ENCODE measurements at regions not wholly inside any gene's neighbourhood (a gene's known extent, or its start where the extent isn't known, plus 50 kb on each side); places are given as distances from the start of the nearest gene placed in this dataset.

DNA sequence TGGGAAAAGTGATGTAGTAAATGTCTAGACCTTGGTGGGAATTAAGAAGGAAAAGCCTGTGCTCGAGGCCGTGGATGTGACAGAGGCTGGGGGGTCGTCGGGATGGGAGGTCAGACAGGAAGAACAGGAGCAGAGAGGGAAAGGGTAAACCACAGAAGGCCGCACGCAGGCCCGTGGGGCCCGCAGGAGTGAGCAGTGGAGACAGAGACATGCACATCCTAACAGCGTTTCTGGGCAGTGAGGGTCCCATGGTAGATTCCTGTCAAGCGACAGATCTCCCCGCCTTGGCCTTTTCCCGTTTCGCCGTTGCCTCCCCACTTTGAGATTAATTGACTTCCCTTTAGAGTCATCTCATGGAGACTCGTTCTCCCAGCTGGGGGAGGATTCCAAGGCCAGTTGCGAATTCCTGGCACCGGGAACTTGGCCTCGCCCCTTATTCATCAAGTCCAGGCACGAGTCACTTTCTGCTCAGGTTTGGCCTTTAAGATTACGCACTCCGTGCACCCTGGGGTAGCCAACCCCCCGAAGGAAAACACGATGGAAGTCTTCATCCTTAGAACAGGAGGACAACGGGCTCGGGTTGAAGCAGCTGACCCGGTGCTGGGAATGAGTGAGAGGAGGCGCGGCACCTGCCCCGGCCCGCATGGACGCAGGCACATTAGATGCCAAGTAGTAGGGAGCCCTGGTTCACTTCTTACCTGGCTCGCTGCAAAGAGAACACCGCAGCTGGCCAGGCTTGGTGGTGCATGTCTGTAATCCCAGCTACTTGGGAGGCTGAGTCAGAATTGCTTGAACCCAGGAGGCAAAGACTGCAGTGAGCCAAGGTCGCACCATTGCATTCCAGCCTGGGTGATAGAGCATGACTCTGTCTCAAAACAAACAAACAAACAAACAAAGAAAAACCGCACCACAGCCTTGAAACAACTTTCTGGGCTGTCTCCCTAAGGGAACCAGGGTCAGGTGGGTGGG lies 315.2 kb upstream of the SHH start:
- Histone ChIP-seq H3K9me3 (ENCODE audit: severe bottlenecking) (no peaks in the 10 kb centered on the region), H3K27me3 (ENCODE audit: insufficient read depth, poor library complexity, severe bottlenecking) (no peaks in the 10 kb centered on the region), H3K27ac (ENCODE audit: poor library complexity, severe bottlenecking) (no peak overlapping the region), H3K4me1 (ENCODE audit: insufficient read depth, poor library complexity, severe bottlenecking) (no peaks in the 10 kb centered on the region), H3K4me3 (ENCODE audit: severe bottlenecking) (no peak overlapping the region), H3K36me3 (ENCODE audit: low read depth) (no peaks in the 10 kb centered on the region)
- DNase-seq (ENCODE audit: low spot score), result no peak
- TF ChIP-seq, protein P1, sequence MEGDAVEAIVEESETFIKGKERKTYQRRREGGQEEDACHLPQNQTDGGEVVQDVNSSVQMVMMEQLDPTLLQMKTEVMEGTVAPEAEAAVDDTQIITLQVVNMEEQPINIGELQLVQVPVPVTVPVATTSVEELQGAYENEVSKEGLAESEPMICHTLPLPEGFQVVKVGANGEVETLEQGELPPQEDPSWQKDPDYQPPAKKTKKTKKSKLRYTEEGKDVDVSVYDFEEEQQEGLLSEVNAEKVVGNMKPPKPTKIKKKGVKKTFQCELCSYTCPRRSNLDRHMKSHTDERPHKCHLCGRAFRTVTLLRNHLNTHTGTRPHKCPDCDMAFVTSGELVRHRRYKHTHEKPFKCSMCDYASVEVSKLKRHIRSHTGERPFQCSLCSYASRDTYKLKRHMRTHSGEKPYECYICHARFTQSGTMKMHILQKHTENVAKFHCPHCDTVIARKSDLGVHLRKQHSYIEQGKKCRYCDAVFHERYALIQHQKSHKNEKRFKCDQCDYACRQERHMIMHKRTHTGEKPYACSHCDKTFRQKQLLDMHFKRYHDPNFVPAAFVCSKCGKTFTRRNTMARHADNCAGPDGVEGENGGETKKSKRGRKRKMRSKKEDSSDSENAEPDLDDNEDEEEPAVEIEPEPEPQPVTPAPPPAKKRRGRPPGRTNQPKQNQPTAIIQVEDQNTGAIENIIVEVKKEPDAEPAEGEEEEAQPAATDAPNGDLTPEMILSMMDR (IDR thresholded peaks at IDR 0.05; ENCODE audit: poor library complexity, severe bottlenecking), result no peak
- ATAC-seq (ENCODE audit: low read depth), result peak; percentile 48; the same call in 2 of the 3 replicates

DNA sequence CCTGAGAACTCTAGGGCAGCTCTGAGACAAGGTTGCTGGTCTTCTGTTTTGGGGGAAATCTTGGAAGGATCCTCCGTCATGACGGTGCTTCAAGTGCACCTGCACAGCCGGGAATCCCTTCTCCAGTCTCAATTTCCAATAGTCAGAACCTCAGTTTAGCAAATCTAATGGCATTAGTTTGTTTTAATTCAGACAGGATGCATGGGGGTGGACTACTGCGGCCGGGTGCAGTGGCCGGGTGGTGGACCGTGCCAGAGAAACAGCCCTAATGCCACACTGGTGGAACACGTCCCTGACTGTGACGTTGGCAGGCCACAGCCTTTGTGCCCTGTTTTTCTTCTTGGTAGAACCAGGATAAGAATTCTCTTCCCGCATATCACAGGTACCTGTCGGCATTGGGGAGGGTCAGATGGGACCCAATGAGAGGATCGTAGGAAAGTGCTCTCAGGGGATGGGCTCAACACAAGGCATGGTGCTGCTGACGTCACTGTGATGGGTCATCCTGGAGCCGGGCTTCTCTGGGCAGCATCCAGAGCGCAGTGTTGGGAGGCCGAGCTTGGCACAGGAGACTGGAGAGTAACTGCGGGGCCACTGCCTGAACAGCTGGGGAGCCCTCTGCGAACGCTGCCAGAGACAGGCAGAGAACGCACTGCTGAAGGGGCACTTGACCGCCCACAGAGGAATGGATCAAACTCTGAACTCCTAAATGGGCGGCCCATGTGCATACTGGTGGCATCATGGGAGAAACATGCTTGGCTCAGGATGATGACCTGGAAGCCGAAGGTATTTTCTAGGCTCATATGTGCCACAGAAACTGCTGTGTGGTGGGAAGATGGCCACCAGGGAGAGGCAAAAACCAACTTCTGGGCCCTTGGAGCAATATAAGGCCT lies 313.8 kb upstream of the SHH start:
- Histone ChIP-seq H3K27ac (ENCODE audit: poor library complexity, severe bottlenecking) (no peak overlapping the region), H3K27me3 (ENCODE audit: insufficient read depth, poor library complexity, severe bottlenecking) (no peaks in the 10 kb centered on the region), H3K4me3 (ENCODE audit: severe bottlenecking) (no peak overlapping the region), H3K4me1 (ENCODE audit: insufficient read depth, poor library complexity, severe bottlenecking) (no peaks in the 10 kb centered on the region), H3K9me3 (ENCODE audit: severe bottlenecking) (no peaks in the 10 kb centered on the region), H3K36me3 (ENCODE audit: low read depth) (no peaks in the 10 kb centered on the region)
- TF ChIP-seq, protein P1 (IDR thresholded peaks at IDR 0.05; ENCODE audit: poor library complexity, severe bottlenecking), result no peak
- no peak for DNase-seq (ENCODE audit: low spot score)
- ATAC-seq (ENCODE audit: low read depth), result no peak

DNA sequence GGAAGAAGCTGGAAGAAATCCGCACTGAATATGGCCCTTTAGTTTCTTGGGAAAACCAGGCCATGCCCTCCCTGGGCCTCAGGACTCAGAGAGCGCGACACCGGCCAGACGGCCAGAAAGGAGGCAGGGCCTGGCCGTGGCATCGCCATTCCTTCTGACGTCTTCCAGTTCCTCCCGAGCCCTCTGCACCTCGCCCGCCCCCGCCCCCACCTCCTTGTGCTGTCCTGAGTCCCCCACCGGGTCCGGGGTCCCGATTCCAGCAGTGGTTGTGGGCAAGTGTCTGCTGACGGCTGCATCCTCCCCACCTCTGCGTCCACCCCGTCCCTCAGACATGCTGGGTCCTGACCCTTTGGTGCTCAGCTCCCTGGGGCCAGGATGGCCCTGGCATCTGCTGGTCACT lies 312.1 kb upstream of the SHH start:
- ATAC-seq (ENCODE audit: low read depth) (no peak), DNase-seq (ENCODE audit: low spot score) (no peak)
- TF ChIP-seq, protein P1 (IDR thresholded peaks at IDR 0.05; ENCODE audit: poor library complexity, severe bottlenecking), result no peak
- H3K27me3 ChIP-seq (ENCODE audit: insufficient read depth, poor library complexity, severe bottlenecking), result no peaks in the 10 kb centered on the region
- no peaks in the 10 kb centered on the region for H3K9me3 ChIP-seq (ENCODE audit: severe bottlenecking)
- H3K4me1 ChIP-seq (ENCODE audit: insufficient read depth, poor library complexity, severe bottlenecking), result no peaks in the 10 kb centered on the region
- H3K4me3 ChIP-seq (ENCODE audit: severe bottlenecking), result no peak overlapping the region
- H3K36me3 ChIP-seq (ENCODE audit: low read depth), result no peaks in the 10 kb centered on the region
- no peak overlapping the region for H3K27ac ChIP-seq (ENCODE audit: poor library complexity, severe bottlenecking)

DNA sequence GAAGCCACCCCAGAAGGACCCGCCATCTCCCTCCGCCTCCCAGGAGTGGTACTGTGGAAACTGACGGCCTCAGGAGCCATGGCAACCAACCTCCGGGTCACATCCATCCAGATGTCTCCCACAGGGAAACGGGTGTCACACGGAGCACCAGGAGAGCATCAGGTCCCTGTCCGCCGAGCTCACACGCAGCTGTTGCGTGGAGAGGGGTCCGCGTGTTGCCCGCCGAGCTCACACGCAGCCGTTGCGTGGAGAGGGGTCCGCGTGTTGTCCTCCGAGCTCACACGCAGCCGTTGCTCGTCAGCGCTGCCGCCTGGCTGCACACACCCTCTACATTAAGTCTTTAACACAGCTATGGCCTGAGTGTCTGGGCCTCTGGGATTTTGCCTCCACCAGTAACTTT lies 311.1 kb upstream of the SHH start:
- Histone ChIP-seq H3K27me3 (ENCODE audit: insufficient read depth, poor library complexity, severe bottlenecking) (no peaks in the 10 kb centered on the region), H3K4me3 (ENCODE audit: severe bottlenecking) (no peak overlapping the region), H3K9me3 (ENCODE audit: severe bottlenecking) (no peaks in the 10 kb centered on the region), H3K27ac (ENCODE audit: poor library complexity, severe bottlenecking) (no peak overlapping the region), H3K4me1 (ENCODE audit: insufficient read depth, poor library complexity, severe bottlenecking) (no peaks in the 10 kb centered on the region), H3K36me3 (ENCODE audit: low read depth) (no peaks in the 10 kb centered on the region)
- TF ChIP-seq, protein P1 (IDR thresholded peaks at IDR 0.05; ENCODE audit: poor library complexity, severe bottlenecking), result no peak
- DNase-seq (ENCODE audit: low spot score) (no peak), ATAC-seq (ENCODE audit: low read depth) (no peak)

All from RWPE2 (cell line).